ENCODE measurements at regions not wholly inside any gene's neighbourhood (a gene's known extent, or its start where the extent isn't known, plus 50 kb on each side); places are given as distances from the start of the nearest gene placed in this dataset.
A peak's percentile ranks its signal among the peaks of the same experiment; 100 is the strongest.

- ChIA-PET POLR2A (no interaction called here), CTCF (no interaction called here)
- no peak for DNase-seq (ENCODE audit: extremely low spot score)
- TF ChIP-seq BHLHE40 (IDR thresholded peaks at IDR 0.05; ENCODE audit: borderline replicate concordance) (no peak), FOXK2 (IDR thresholded peaks at IDR 0.05) (no peak), ELF4 (IDR thresholded peaks at IDR 0.05) (no peak), ZNF384 (IDR thresholded peaks at IDR 0.05) (no peak), HDGF (IDR thresholded peaks at IDR 0.05; ENCODE audit: borderline replicate concordance) (no peak), LEF1 (IDR thresholded peaks at IDR 0.05; ENCODE audit: borderline replicate concordance) (no peak), FOXA1 (IDR thresholded peaks at IDR 0.05) (no peak), L3MBTL2 (conservative IDR thresholded peaks at IDR 0.05) (no peak)
Measured at GRCh38 chr9:93822229-93822628, 132.9 kb downstream of the BARX1 start.

GRCh38 chr9:93821307-93821703 lies 133.8 kb downstream of the BARX1 start:
- ChIA-PET CTCF (no interaction called here), POLR2A (no interaction called here)
- TF ChIP-seq L3MBTL2 (conservative IDR thresholded peaks at IDR 0.05) = no peak
- no peak for TF ChIP-seq TARDBP (IDR thresholded peaks at IDR 0.05)
- no peak for TF ChIP-seq SUZ12 (IDR thresholded peaks at IDR 0.05)
- TF ChIP-seq BHLHE40 (IDR thresholded peaks at IDR 0.05; ENCODE audit: borderline replicate concordance) = no peak
- no peak for TF ChIP-seq FOXK2 (IDR thresholded peaks at IDR 0.05)
- TF ChIP-seq ELF4 (IDR thresholded peaks at IDR 0.05) = no peak
- no peak for TF ChIP-seq CTBP1 (IDR thresholded peaks at IDR 0.05; ENCODE audit: borderline replicate concordance)
- no peak for TF ChIP-seq ARNT (IDR thresholded peaks at IDR 0.05)
- TF ChIP-seq FOXM1 (IDR thresholded peaks at IDR 0.05; ENCODE audit: borderline replicate concordance) = no peak
- no peak for TF ChIP-seq ZNF384 (IDR thresholded peaks at IDR 0.05)
- TF ChIP-seq NFRKB (IDR thresholded peaks at IDR 0.05) = no peak
- no peak for TF ChIP-seq FOXA1 (IDR thresholded peaks at IDR 0.05)
- no peak for TF ChIP-seq HDGF (IDR thresholded peaks at IDR 0.05; ENCODE audit: borderline replicate concordance)
- TF ChIP-seq SP1 (IDR thresholded peaks at IDR 0.05) = no peak
- no peak for TF ChIP-seq LEF1 (IDR thresholded peaks at IDR 0.05; ENCODE audit: borderline replicate concordance)
- TF ChIP-seq, protein P1, sequence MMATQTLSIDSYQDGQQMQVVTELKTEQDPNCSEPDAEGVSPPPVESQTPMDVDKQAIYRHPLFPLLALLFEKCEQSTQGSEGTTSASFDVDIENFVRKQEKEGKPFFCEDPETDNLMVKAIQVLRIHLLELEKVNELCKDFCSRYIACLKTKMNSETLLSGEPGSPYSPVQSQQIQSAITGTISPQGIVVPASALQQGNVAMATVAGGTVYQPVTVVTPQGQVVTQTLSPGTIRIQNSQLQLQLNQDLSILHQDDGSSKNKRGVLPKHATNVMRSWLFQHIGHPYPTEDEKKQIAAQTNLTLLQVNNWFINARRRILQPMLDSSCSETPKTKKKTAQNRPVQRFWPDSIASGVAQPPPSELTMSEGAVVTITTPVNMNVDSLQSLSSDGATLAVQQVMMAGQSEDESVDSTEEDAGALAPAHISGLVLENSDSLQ (IDR thresholded peaks at IDR 0.05) = no peak
- no peak for DNase-seq (ENCODE audit: extremely low spot score)

DNA sequence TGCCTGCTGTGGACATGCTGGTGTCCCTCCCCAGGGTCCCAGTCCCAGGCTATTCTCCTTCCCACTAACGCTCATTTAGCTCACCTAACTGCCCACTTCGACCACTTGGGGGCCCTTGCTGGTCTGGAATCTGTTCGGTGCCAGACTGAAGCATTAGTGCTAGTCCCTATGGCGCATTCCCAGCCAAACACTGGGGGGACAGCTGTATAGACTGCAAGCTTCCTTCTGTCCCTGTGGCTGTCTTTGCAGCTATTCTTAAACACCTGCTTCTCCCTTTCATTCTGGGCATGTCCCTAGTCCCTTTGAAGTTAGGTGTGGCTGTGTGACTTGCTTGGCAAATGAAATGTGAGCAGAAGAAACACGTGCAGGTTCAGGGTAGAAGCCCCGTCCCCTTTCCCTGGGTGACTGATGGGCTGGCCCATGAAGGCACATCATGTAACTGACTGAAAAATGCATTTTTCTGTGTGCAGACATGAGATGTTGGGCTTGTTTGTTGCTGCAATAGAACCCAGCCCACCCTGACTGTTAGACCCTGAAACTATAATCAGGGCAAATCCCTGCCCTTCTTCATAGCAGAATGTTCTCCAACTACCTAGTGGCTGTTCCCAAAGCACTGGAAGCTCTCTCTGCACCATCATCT lies 134.4 kb downstream of the BARX1 start:
- peak; percentile 32 for DNase-seq (ENCODE audit: extremely low spot score)
- TF ChIP-seq FOXM1 (IDR thresholded peaks at IDR 0.05; ENCODE audit: borderline replicate concordance) (no peak), L3MBTL2 (conservative IDR thresholded peaks at IDR 0.05) (no peak), HDGF (IDR thresholded peaks at IDR 0.05; ENCODE audit: borderline replicate concordance) (no peak), LEF1 (IDR thresholded peaks at IDR 0.05; ENCODE audit: borderline replicate concordance) (no peak), NFRKB (IDR thresholded peaks at IDR 0.05) (no peak), ARNT (IDR thresholded peaks at IDR 0.05) (no peak), ELF4 (IDR thresholded peaks at IDR 0.05) (no peak), BHLHE40 (IDR thresholded peaks at IDR 0.05; ENCODE audit: borderline replicate concordance) (no peak), SP1 (IDR thresholded peaks at IDR 0.05) (no peak), CTBP1 (IDR thresholded peaks at IDR 0.05; ENCODE audit: borderline replicate concordance) (no peak), FOXA1 (IDR thresholded peaks at IDR 0.05) (no peak), FOXK2 (IDR thresholded peaks at IDR 0.05) (no peak), SUZ12 (IDR thresholded peaks at IDR 0.05) (no peak), ZNF384 (IDR thresholded peaks at IDR 0.05) (no peak), TARDBP (IDR thresholded peaks at IDR 0.05) (no peak)
- TF ChIP-seq, protein P1 (IDR thresholded peaks at IDR 0.05) = no peak
- POLR2A ChIA-PET = no interaction called here
- CTCF ChIA-PET = no interaction called here

- CTCF ChIA-PET = no interaction called here
- DNase-seq (ENCODE audit: extremely low spot score) = no peak
- POLR2A ChIA-PET = no interaction called here
- TF ChIP-seq FOXK2 (IDR thresholded peaks at IDR 0.05) = no peak
- no peak for TF ChIP-seq LEF1 (IDR thresholded peaks at IDR 0.05; ENCODE audit: borderline replicate concordance)
- TF ChIP-seq ZNF384 (IDR thresholded peaks at IDR 0.05) = no peak
- TF ChIP-seq HDGF (IDR thresholded peaks at IDR 0.05; ENCODE audit: borderline replicate concordance) = no peak
- TF ChIP-seq, protein P1 (IDR thresholded peaks at IDR 0.05) = no peak
- no peak for TF ChIP-seq SUZ12 (IDR thresholded peaks at IDR 0.05)
- TF ChIP-seq FOXA1 (IDR thresholded peaks at IDR 0.05) = no peak
- TF ChIP-seq SP1 (IDR thresholded peaks at IDR 0.05) = no peak
- no peak for TF ChIP-seq ARNT (IDR thresholded peaks at IDR 0.05)
- TF ChIP-seq BHLHE40 (IDR thresholded peaks at IDR 0.05; ENCODE audit: borderline replicate concordance) = no peak
- no peak for TF ChIP-seq TARDBP (IDR thresholded peaks at IDR 0.05)
- TF ChIP-seq ELF4 (IDR thresholded peaks at IDR 0.05) = no peak
- TF ChIP-seq FOXM1 (IDR thresholded peaks at IDR 0.05; ENCODE audit: borderline replicate concordance) = no peak
- no peak for TF ChIP-seq CTBP1 (IDR thresholded peaks at IDR 0.05; ENCODE audit: borderline replicate concordance)
Measured at GRCh38 chr9:93819905-93820304, 135.2 kb downstream of the BARX1 start.

DNA sequence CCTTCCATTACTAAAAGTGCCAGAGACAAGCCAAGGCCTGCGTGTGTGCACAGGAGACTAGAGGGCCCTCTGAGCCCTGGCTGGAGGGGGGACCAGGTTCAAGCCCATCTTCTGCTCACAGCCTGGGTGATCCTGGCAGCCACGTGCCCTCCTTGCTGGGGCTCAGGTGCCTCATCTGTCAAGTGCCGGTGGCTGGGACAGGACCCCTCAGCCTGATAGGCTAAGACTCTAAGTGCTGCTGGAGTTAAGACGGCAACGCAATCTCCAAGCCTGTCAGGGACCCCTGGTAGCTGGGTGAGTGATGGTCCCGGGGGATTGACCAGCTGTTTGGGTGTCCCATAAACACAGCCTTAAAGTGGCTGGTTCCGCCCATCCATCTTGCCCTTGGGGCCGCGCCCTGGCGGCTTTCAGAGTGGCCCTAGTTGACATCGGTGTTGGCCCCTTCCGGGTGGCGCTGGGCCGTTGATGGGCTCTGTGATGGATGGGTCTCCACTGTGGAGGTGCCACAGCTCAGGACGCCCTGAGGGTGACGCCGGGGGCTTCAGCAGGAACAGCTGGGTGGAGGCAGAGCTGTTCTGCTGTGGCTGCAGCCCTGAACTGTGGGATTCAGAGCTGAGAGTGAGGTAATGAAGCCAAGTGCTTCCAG lies 136.2 kb downstream of the BARX1 start:
- CTCF ChIA-PET = no interaction called here
- DNase-seq (ENCODE audit: extremely low spot score) = peak; percentile 3
- no peak for TF ChIP-seq NFRKB (IDR thresholded peaks at IDR 0.05)
- no peak for TF ChIP-seq TARDBP (IDR thresholded peaks at IDR 0.05)
- TF ChIP-seq ZNF384 (IDR thresholded peaks at IDR 0.05) = no peak
- no peak for TF ChIP-seq SUZ12 (IDR thresholded peaks at IDR 0.05)
- TF ChIP-seq, protein P1 (IDR thresholded peaks at IDR 0.05) = no peak
- TF ChIP-seq BHLHE40 (IDR thresholded peaks at IDR 0.05; ENCODE audit: borderline replicate concordance) = no peak
- no peak for TF ChIP-seq LEF1 (IDR thresholded peaks at IDR 0.05; ENCODE audit: borderline replicate concordance)
- TF ChIP-seq FOXA1 (IDR thresholded peaks at IDR 0.05) = no peak
- no peak for TF ChIP-seq FOXK2 (IDR thresholded peaks at IDR 0.05)
- no peak for TF ChIP-seq L3MBTL2 (conservative IDR thresholded peaks at IDR 0.05)
- TF ChIP-seq FOXM1 (IDR thresholded peaks at IDR 0.05; ENCODE audit: borderline replicate concordance) = no peak
- no peak for TF ChIP-seq ARNT (IDR thresholded peaks at IDR 0.05)
- TF ChIP-seq ELF4 (IDR thresholded peaks at IDR 0.05) = no peak
- no peak for TF ChIP-seq CTBP1 (IDR thresholded peaks at IDR 0.05; ENCODE audit: borderline replicate concordance)
- TF ChIP-seq HDGF (IDR thresholded peaks at IDR 0.05; ENCODE audit: borderline replicate concordance) = no peak
- TF ChIP-seq SP1 (IDR thresholded peaks at IDR 0.05) = no peak
- POLR2A ChIA-PET = no interaction called here

Data from HEK293T (cell line).